ENCODE measurements at regions not wholly inside any gene's neighbourhood (a gene's known extent, or its start where the extent isn't known, plus 50 kb on each side); places are given as distances from the start of the nearest gene placed in this dataset. TPM values are rescaled to one million over a fixed set of nuclear protein-coding genes. Genes with fewer than 3 reads are reported as not detected.

GRCh38 chr6:148288541-148288940 lies 54.1 kb upstream of the SASH1 start:
- no peaks in the 10 kb centered on the region for H3K79me2 ChIP-seq (ENCODE audit: control insufficient read depth, insufficient read depth, low read length)
- H3K4me3 ChIP-seq (ENCODE audit: low read length): no peak overlapping the region
- no peak overlapping the region for H4K8ac ChIP-seq (ENCODE audit: low read depth, low read length)
- H3K27ac ChIP-seq (ENCODE audit: low read depth, low read length): no peak overlapping the region
- H3K4me2 ChIP-seq (ENCODE audit: low read length): no peak overlapping the region
- no peak overlapping the region for H3K56ac ChIP-seq (ENCODE audit: low read length)
- H2BK120ac ChIP-seq (ENCODE audit: low read depth, low read length): no peak overlapping the region
- no peaks in the 10 kb centered on the region for H3K79me1 ChIP-seq (ENCODE audit: low read length)
- H3K36me3 ChIP-seq (ENCODE audit: control insufficient read depth, insufficient read depth, low read length): no peaks in the 10 kb centered on the region
- H2BK15ac ChIP-seq (replicated peaks; ENCODE audit: low read depth): no peak overlapping the region
- no peak overlapping the region for H3K9ac ChIP-seq (ENCODE audit: low read length)
- no peak overlapping the region for H3K18ac ChIP-seq (ENCODE audit: low read length)
- H3K27me3 ChIP-seq (ENCODE audit: insufficient read depth, low read length, poor library complexity): no peaks in the 10 kb centered on the region
- H2AK5ac ChIP-seq (ENCODE audit: low read length): no peak overlapping the region
- H3K4ac ChIP-seq (ENCODE audit: low read depth, low read length): no peak overlapping the region
- no peaks in the 10 kb centered on the region for H3K4me1 ChIP-seq (ENCODE audit: control insufficient read depth, low read depth, low read length)
- no CpG with 5 or more reads among the region's 4 CpGs for WGBS (ENCODE audit: extremely low coverage, insufficient coverage, low lambda C conversion rate)
- H4K5ac ChIP-seq (ENCODE audit: low read length): no peak overlapping the region
- no peak overlapping the region for H3K23ac ChIP-seq (ENCODE audit: low read length)
- H2BK5ac ChIP-seq (ENCODE audit: low read length): no peak overlapping the region
- DNase-seq: no peak

- Histone ChIP-seq H3K36me3 (ENCODE audit: control insufficient read depth, insufficient read depth, low read length) (no peaks in the 10 kb centered on the region), H3K4me3 (ENCODE audit: low read length) (no peak overlapping the region), H3K79me1 (ENCODE audit: low read length) (no peaks in the 10 kb centered on the region), H2BK15ac (replicated peaks; ENCODE audit: low read depth) (no peak overlapping the region), H3K18ac (ENCODE audit: low read length) (no peak overlapping the region), H4K5ac (ENCODE audit: low read length) (no peak overlapping the region), H2BK5ac (ENCODE audit: low read length) (no peak overlapping the region), H3K4me2 (ENCODE audit: low read length) (no peak overlapping the region), H3K4me1 (ENCODE audit: control insufficient read depth, low read depth, low read length) (no peaks in the 10 kb centered on the region), H3K4ac (ENCODE audit: low read depth, low read length) (no peak overlapping the region), H3K9ac (ENCODE audit: low read length) (no peak overlapping the region), H2AK5ac (ENCODE audit: low read length) (no peak overlapping the region), H3K23ac (ENCODE audit: low read length) (no peak overlapping the region), H3K27me3 (ENCODE audit: insufficient read depth, low read length, poor library complexity) (no peaks in the 10 kb centered on the region), H4K8ac (ENCODE audit: low read depth, low read length) (no peak overlapping the region), H2BK120ac (ENCODE audit: low read depth, low read length) (no peak overlapping the region), H3K79me2 (ENCODE audit: control insufficient read depth, insufficient read depth, low read length) (no peaks in the 10 kb centered on the region), H3K27ac (ENCODE audit: low read depth, low read length) (no peak overlapping the region), H3K56ac (ENCODE audit: low read length) (no peak overlapping the region)
- no peak for DNase-seq
- no CpG with 5 or more reads among the region's 6 CpGs for WGBS (ENCODE audit: extremely low coverage, insufficient coverage, low lambda C conversion rate)
Measured at GRCh38 chr6:148289153-148289552, 53.5 kb upstream of the SASH1 start.

GRCh38 chr6:148291876-148292275 lies 50.8 kb upstream of the SASH1 start:
- H3K36me3 ChIP-seq (ENCODE audit: control insufficient read depth, insufficient read depth, low read length): no peaks in the 10 kb centered on the region
- H3K4me2 ChIP-seq (ENCODE audit: low read length): no peak overlapping the region
- H2BK5ac ChIP-seq (ENCODE audit: low read length): no peak overlapping the region
- H4K8ac ChIP-seq (ENCODE audit: low read depth, low read length): no peak overlapping the region
- DNase-seq: no peak
- no peak overlapping the region for H3K4ac ChIP-seq (ENCODE audit: low read depth, low read length)
- no peak overlapping the region for H2AK5ac ChIP-seq (ENCODE audit: low read length)
- no peak overlapping the region for H4K5ac ChIP-seq (ENCODE audit: low read length)
- no peak overlapping the region for H3K27ac ChIP-seq (ENCODE audit: low read depth, low read length)
- no peak overlapping the region for H3K18ac ChIP-seq (ENCODE audit: low read length)
- H3K9ac ChIP-seq (ENCODE audit: low read length): no peak overlapping the region
- H2BK15ac ChIP-seq (replicated peaks; ENCODE audit: low read depth): no peak overlapping the region
- no CpG with 5 or more reads among the region's 1 CpG for WGBS (ENCODE audit: extremely low coverage, insufficient coverage, low lambda C conversion rate)
- no peak overlapping the region for H3K4me3 ChIP-seq (ENCODE audit: low read length)
- H3K79me2 ChIP-seq (ENCODE audit: control insufficient read depth, insufficient read depth, low read length): no peaks in the 10 kb centered on the region
- H3K56ac ChIP-seq (ENCODE audit: low read length): no peak overlapping the region
- no peaks in the 10 kb centered on the region for H3K4me1 ChIP-seq (ENCODE audit: control insufficient read depth, low read depth, low read length)
- no peak overlapping the region for H3K23ac ChIP-seq (ENCODE audit: low read length)
- no peaks in the 10 kb centered on the region for H3K79me1 ChIP-seq (ENCODE audit: low read length)
- H3K27me3 ChIP-seq (ENCODE audit: insufficient read depth, low read length, poor library complexity): no peaks in the 10 kb centered on the region
- no peak overlapping the region for H2BK120ac ChIP-seq (ENCODE audit: low read depth, low read length)

Small RNA genes lying in the stretch of these regions (small RNA-seq; reads per million reads assigned to genes)
- not detected for gene RNU6-1222P (ENCODE audit: insufficient read depth)
